ENCODE measurements at regions not wholly inside any gene's neighbourhood (a gene's known extent, or its start where the extent isn't known, plus 50 kb on each side); places are given as distances from the start of the nearest gene placed in this dataset.

DNA sequence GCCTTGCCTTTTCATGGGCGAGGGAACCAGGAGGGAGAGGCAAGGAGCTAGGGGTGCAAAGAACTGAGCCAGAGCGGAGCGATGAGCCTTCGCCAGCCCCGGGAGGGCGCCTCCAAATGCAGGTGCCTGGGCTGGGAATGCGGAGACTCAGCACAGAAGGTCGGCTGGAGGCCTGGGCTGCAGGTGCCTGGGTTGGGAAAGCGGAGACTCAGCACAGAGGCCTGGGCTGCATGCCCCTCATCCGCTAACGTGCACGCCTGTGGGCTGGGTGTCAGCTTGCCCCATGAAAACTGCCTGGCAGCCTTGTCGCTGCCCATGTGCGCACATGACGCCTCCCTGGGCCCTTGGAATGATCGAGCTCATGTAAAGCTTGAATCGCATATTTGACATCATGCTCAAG lies 51.8 kb downstream of the POM121L12 start:
- TF ChIP-seq EP300 (IDR thresholded peaks at IDR 0.05; ENCODE audit: borderline replicate concordance in 1 of 2, low read depth in 2 of 2, low read length in 2 of 2) (no peak), SUZ12 (IDR thresholded peaks at IDR 0.05; ENCODE audit: low read length) (no peak), KDM1A (IDR thresholded peaks at IDR 0.05; ENCODE audit: borderline replicate concordance, low read length) (no peak), RFX5 (IDR thresholded peaks at IDR 0.05; ENCODE audit: borderline replicate concordance, low read depth, low read length) (no peak), NRF1 (IDR thresholded peaks at IDR 0.05; ENCODE audit: low read depth, low read length) (no peak), POLR2A (IDR thresholded peaks at IDR 0.05; ENCODE audit: control extremely low read depth in 1 of 2, low read depth in 2 of 2, low read length in 2 of 2) (no peak), FOSL1 (IDR thresholded peaks at IDR 0.05; ENCODE audit: insufficient read depth, low read depth, low read length) (no peak), RAD21 (IDR thresholded peaks at IDR 0.05 in 1 of 2, conservative IDR thresholded peaks at IDR 0.05 in 1 of 2; ENCODE audit: low read depth in 2 of 2, low read length in 2 of 2) (no peak), CEBPB (IDR thresholded peaks at IDR 0.05; ENCODE audit: low read depth, low read length) (no peak)
- TF ChIP-seq, protein P1, sequence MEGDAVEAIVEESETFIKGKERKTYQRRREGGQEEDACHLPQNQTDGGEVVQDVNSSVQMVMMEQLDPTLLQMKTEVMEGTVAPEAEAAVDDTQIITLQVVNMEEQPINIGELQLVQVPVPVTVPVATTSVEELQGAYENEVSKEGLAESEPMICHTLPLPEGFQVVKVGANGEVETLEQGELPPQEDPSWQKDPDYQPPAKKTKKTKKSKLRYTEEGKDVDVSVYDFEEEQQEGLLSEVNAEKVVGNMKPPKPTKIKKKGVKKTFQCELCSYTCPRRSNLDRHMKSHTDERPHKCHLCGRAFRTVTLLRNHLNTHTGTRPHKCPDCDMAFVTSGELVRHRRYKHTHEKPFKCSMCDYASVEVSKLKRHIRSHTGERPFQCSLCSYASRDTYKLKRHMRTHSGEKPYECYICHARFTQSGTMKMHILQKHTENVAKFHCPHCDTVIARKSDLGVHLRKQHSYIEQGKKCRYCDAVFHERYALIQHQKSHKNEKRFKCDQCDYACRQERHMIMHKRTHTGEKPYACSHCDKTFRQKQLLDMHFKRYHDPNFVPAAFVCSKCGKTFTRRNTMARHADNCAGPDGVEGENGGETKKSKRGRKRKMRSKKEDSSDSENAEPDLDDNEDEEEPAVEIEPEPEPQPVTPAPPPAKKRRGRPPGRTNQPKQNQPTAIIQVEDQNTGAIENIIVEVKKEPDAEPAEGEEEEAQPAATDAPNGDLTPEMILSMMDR (IDR thresholded peaks at IDR 0.05; ENCODE audit: control extremely low read depth in 1 of 3, insufficient read depth in 1 of 3, low read depth in 1 of 3, low read length in 3 of 3), result no peak
- TF ChIP-seq, protein P2, sequence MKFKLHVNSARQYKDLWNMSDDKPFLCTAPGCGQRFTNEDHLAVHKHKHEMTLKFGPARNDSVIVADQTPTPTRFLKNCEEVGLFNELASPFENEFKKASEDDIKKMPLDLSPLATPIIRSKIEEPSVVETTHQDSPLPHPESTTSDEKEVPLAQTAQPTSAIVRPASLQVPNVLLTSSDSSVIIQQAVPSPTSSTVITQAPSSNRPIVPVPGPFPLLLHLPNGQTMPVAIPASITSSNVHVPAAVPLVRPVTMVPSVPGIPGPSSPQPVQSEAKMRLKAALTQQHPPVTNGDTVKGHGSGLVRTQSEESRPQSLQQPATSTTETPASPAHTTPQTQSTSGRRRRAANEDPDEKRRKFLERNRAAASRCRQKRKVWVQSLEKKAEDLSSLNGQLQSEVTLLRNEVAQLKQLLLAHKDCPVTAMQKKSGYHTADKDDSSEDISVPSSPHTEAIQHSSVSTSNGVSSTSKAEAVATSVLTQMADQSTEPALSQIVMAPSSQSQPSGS (IDR thresholded peaks at IDR 0.05; ENCODE audit: low read length), result no peak
- TF ChIP-seq, protein P3, sequence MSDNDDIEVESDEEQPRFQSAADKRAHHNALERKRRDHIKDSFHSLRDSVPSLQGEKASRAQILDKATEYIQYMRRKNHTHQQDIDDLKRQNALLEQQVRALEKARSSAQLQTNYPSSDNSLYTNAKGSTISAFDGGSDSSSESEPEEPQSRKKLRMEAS (IDR thresholded peaks at IDR 0.05), result no peak

Measured in H1 (cell line).